Urinary bladder (tissue), 3 donors: ENCODE measurements at regions not wholly inside any gene's neighbourhood (a gene's known extent, or its start where the extent isn't known, plus 50 kb on each side); places are given as distances from the start of the nearest gene placed in this dataset.

Experiments used
- DNase-seq: peaks from one replicate; pipeline ENCODE4 v3.0.0-alpha.2; 2015; ENCODE audit errors: extremely low spot score
- H3K27ac ChIP-seq: one replicate; pipeline ENCODE4 v1.5.1; 2013; ENCODE audit warnings: low read depth, mild to moderate bottlenecking, moderate library complexity
- H3K36me3 ChIP-seq: one replicate; pipeline ENCODE4 v1.6.1; 2013; ENCODE audit warnings: mild to moderate bottlenecking, moderate library complexity; ENCODE audit not compliant: insufficient read depth
- H3K4me1 ChIP-seq: one replicate; pipeline ENCODE4 v1.6.1; 2013; ENCODE audit warnings: mild to moderate bottlenecking, moderate library complexity; ENCODE audit not compliant: insufficient read depth
- H3K4me3 ChIP-seq: one replicate; pipeline ENCODE4 v1.5.1; 2013; ENCODE audit warnings: low read depth, low read length
- WGBS: extraction: QIAGEN DNeasy Blood & Tissue Kit; methylation state at CpG from one replicate; pipeline ENCODE4 v1.1.7; 2013; 5-methylcytosine and 5-hydroxymethylcytosine counted together
- donor health status: healthy with polysubstance abuse.
- donor health status: healthy.

- Histone ChIP-seq H3K4me3 (no peak overlapping the region), H3K4me1 (no peaks in the 10 kb centered on the region), H3K36me3 (no peaks in the 10 kb centered on the region), H3K27ac (no peak overlapping the region)
- 78% methylated on average over 4 of the region's 4 CpGs for WGBS
- DNase-seq = no peak
Observed at GRCh38 chr5:92885950-92886349, 695.1 kb downstream of the NR2F1-AS1 start.

GRCh38 chr5:92884469-92884868 is 696.5 kb downstream of the NR2F1-AS1 start:
- no peak overlapping the region for H3K27ac ChIP-seq
- no peaks in the 10 kb centered on the region for H3K4me1 ChIP-seq
- no peak for DNase-seq
- H3K36me3 ChIP-seq = no peaks in the 10 kb centered on the region
- 43% methylated on average over 1 of the region's 1 CpG for WGBS
- H3K4me3 ChIP-seq = no peak overlapping the region

GRCh38 chr5:92879806-92880543 is 701.0 kb downstream of the NR2F1-AS1 start:
- H3K27ac ChIP-seq = no peak overlapping the region
- H3K4me1 ChIP-seq = no peaks in the 10 kb centered on the region
- no peak for DNase-seq
- no peak overlapping the region for H3K4me3 ChIP-seq
- 87% methylated on average over 2 of the region's 2 CpGs for WGBS
- H3K36me3 ChIP-seq = no peaks in the 10 kb centered on the region

- no peak overlapping the region for H3K4me3 ChIP-seq
- WGBS = 99% methylated on average over 2 of the region's 2 CpGs
- no peaks in the 10 kb centered on the region for H3K36me3 ChIP-seq
- no peak for DNase-seq
- no peak overlapping the region for H3K27ac ChIP-seq
- no peaks in the 10 kb centered on the region for H3K4me1 ChIP-seq
Observed at GRCh38 chr5:92874790-92875189, 706.2 kb downstream of the NR2F1-AS1 start.

- DNase-seq = no peak
- Histone ChIP-seq H3K4me3 (no peak overlapping the region), H3K36me3 (no peaks in the 10 kb centered on the region), H3K27ac (no peak overlapping the region), H3K4me1 (no peaks in the 10 kb centered on the region)
- 95% methylated on average over 3 of the region's 3 CpGs for WGBS
Observed at GRCh38 chr5:92868442-92868841, 712.6 kb downstream of the NR2F1-AS1 start.

GRCh38 chr5:92864591-92864990 is 716.4 kb downstream of the NR2F1-AS1 start:
- no peak for DNase-seq
- Histone ChIP-seq H3K4me3 (no peak overlapping the region), H3K4me1 (no peaks in the 10 kb centered on the region), H3K36me3 (no peaks in the 10 kb centered on the region), H3K27ac (no peak overlapping the region)
- WGBS = 65% methylated on average over 2 of the region's 2 CpGs

- Histone ChIP-seq H3K36me3 (no peaks in the 10 kb centered on the region), H3K27ac (no peak overlapping the region), H3K4me1 (no peaks in the 10 kb centered on the region), H3K4me3 (no peak overlapping the region)
- 84% methylated on average over 2 of the region's 2 CpGs for WGBS
- DNase-seq = no peak
Observed at GRCh38 chr5:92863666-92864065, 717.4 kb downstream of the NR2F1-AS1 start.

- Histone ChIP-seq H3K36me3 (no peaks in the 10 kb centered on the region), H3K27ac (no peak overlapping the region), H3K4me3 (no peak overlapping the region), H3K4me1 (no peaks in the 10 kb centered on the region)
- no peak for DNase-seq
- 87% methylated on average over 3 of the region's 3 CpGs for WGBS
Observed at GRCh38 chr5:92861531-92862285, 719.3 kb downstream of the NR2F1-AS1 start.

GRCh38 chr5:92860061-92860460 is 721.0 kb downstream of the NR2F1-AS1 start:
- WGBS = 83% methylated on average over 2 of the region's 2 CpGs
- H3K4me3 ChIP-seq = no peak overlapping the region
- no peak overlapping the region for H3K27ac ChIP-seq
- no peak for DNase-seq
- H3K4me1 ChIP-seq = no peaks in the 10 kb centered on the region
- no peaks in the 10 kb centered on the region for H3K36me3 ChIP-seq

GRCh38 chr5:92852219-92852618 is 728.8 kb downstream of the NR2F1-AS1 start:
- WGBS = 89% methylated on average over 4 of the region's 4 CpGs
- H3K36me3 ChIP-seq = no peaks in the 10 kb centered on the region
- H3K4me1 ChIP-seq = no peaks in the 10 kb centered on the region
- no peak for DNase-seq
- no peak overlapping the region for H3K27ac ChIP-seq
- H3K4me3 ChIP-seq = no peak overlapping the region

GRCh38 chr5:92850886-92851285 is 730.1 kb downstream of the NR2F1-AS1 start:
- 48% methylated on average over 2 of the region's 2 CpGs for WGBS
- H3K36me3 ChIP-seq = no peaks in the 10 kb centered on the region
- H3K27ac ChIP-seq = no peak overlapping the region
- H3K4me3 ChIP-seq = no peak overlapping the region
- H3K4me1 ChIP-seq = no peaks in the 10 kb centered on the region
- no peak for DNase-seq

- no peaks in the 10 kb centered on the region for H3K36me3 ChIP-seq
- no peak overlapping the region for H3K27ac ChIP-seq
- no peaks in the 10 kb centered on the region for H3K4me1 ChIP-seq
- H3K4me3 ChIP-seq = no peak overlapping the region
- no peak for DNase-seq
Observed at GRCh38 chr5:92849756-92850155, 731.3 kb downstream of the NR2F1-AS1 start.

- Histone ChIP-seq H3K4me1 (no peaks in the 10 kb centered on the region), H3K4me3 (no peak overlapping the region), H3K27ac (no peak overlapping the region), H3K36me3 (no peaks in the 10 kb centered on the region)
- DNase-seq = no peak
- 93% methylated on average over 5 of the region's 5 CpGs for WGBS
Observed at GRCh38 chr5:92841604-92842155, 739.3 kb downstream of the NR2F1-AS1 start.

GRCh38 chr5:92838253-92838652 is 742.8 kb downstream of the NR2F1-AS1 start:
- no peak overlapping the region for H3K4me3 ChIP-seq
- no peak overlapping the region for H3K27ac ChIP-seq
- 84% methylated on average over 1 of the region's 1 CpG for WGBS
- no peaks in the 10 kb centered on the region for H3K4me1 ChIP-seq
- DNase-seq = no peak
- H3K36me3 ChIP-seq = no peaks in the 10 kb centered on the region
